ENCODE measurements at regions not wholly inside any gene's neighbourhood (a gene's known extent, or its start where the extent isn't known, plus 50 kb on each side); places are given as distances from the start of the nearest gene placed in this dataset.

DNA sequence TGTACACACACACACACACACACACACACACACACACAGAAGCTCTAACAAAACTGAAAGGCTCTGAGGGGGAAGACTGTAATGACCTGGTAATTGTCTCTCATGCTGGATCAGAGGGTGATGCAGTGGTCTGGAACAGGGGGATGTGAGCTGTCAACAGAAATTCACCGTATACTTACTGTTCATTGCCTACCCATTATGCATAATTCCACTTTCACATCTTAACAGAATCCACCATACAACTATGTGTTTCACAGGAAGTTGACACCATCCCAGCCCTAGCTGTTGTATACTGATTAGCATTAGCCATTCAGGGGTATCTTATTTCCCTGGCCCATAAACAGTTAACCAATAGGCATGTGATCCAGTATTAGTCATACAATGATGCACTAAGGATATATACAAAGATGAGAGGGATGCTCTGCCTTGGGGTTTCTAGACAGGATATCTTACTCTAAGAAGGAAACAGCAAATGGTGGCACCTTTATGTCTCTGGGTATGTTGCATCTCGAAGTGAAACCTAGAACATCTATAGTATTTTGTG, 396.5 kb upstream of the BRINP1 start:
- Histone ChIP-seq H3K4me2 (ENCODE audit: low read length) (no peak overlapping the region), H3F3A (ENCODE audit: insufficient read depth, low read length) (no peaks in the 10 kb centered on the region), H3K79me2 (ENCODE audit: insufficient read depth, low read length) (no peaks in the 10 kb centered on the region), H3K4me3 (ENCODE audit: low read depth, low read length, poor library complexity, severe bottlenecking) (no peak overlapping the region), H3K4me1 (ENCODE audit: insufficient read depth, low read length, severe bottlenecking) (peaks cover 32% of the 10 kb centered on the region), H3K9ac (ENCODE audit: low read length) (no peak overlapping the region), H2AFZ (ENCODE audit: low read length) (no peak overlapping the region), H3K27me3 (ENCODE audit: insufficient read depth, low read length) (no peaks in the 10 kb centered on the region), H3K9me2 (ENCODE audit: low read depth, low read length) (no peaks in the 10 kb centered on the region), H3K36me3 (ENCODE audit: insufficient read depth, low read length) (no peaks in the 10 kb centered on the region), H4K20me1 (ENCODE audit: insufficient read depth, low read length) (no peaks in the 10 kb centered on the region), H3K9me3 (ENCODE audit: low read length) (no peaks in the 10 kb centered on the region), H3K27ac (ENCODE audit: low read depth, low read length, poor library complexity, severe bottlenecking) (no peak overlapping the region)
- TF ChIP-seq EZH2 (IDR thresholded peaks at IDR 0.05; ENCODE audit: borderline replicate concordance, low read length), result no peak
- TF ChIP-seq, protein P1, sequence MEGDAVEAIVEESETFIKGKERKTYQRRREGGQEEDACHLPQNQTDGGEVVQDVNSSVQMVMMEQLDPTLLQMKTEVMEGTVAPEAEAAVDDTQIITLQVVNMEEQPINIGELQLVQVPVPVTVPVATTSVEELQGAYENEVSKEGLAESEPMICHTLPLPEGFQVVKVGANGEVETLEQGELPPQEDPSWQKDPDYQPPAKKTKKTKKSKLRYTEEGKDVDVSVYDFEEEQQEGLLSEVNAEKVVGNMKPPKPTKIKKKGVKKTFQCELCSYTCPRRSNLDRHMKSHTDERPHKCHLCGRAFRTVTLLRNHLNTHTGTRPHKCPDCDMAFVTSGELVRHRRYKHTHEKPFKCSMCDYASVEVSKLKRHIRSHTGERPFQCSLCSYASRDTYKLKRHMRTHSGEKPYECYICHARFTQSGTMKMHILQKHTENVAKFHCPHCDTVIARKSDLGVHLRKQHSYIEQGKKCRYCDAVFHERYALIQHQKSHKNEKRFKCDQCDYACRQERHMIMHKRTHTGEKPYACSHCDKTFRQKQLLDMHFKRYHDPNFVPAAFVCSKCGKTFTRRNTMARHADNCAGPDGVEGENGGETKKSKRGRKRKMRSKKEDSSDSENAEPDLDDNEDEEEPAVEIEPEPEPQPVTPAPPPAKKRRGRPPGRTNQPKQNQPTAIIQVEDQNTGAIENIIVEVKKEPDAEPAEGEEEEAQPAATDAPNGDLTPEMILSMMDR (IDR thresholded peaks at IDR 0.05; ENCODE audit: low read length), result no peak

DNA sequence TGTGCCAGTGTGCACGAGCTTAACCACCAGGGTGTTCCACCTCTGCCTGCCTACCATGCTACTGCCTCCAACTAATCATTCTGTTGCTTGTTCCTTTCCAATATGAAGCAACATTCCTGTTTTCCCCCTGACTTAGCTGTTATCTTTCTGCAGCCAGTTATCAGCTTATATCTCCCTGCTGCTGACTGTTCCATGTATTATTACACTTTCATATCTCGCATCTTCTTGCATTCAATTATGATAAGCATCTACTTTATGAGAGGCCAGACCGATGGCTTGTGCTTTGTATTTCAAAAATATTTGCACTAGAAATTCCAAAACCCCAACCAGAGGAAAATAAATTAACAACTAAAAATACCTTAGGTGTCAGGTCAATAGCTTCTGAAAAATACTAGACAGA, 394.0 kb upstream of the BRINP1 start:
- no peaks in the 10 kb centered on the region for H3K9me2 ChIP-seq (ENCODE audit: low read depth, low read length)
- no peak overlapping the region for H3K4me3 ChIP-seq (ENCODE audit: low read depth, low read length, poor library complexity, severe bottlenecking)
- H2AFZ ChIP-seq (ENCODE audit: low read length), result no peak overlapping the region
- H3K4me1 ChIP-seq (ENCODE audit: insufficient read depth, low read length, severe bottlenecking), result peaks cover 54% of the 10 kb centered on the region
- no peak overlapping the region for H3K4me2 ChIP-seq (ENCODE audit: low read length)
- no peaks in the 10 kb centered on the region for H3K9me3 ChIP-seq (ENCODE audit: low read length)
- H4K20me1 ChIP-seq (ENCODE audit: insufficient read depth, low read length), result no peaks in the 10 kb centered on the region
- H3K79me2 ChIP-seq (ENCODE audit: insufficient read depth, low read length), result no peaks in the 10 kb centered on the region
- TF ChIP-seq, protein P1 (IDR thresholded peaks at IDR 0.05; ENCODE audit: low read length), result no peak
- TF ChIP-seq EZH2 (IDR thresholded peaks at IDR 0.05; ENCODE audit: borderline replicate concordance, low read length), result no peak
- H3K9ac ChIP-seq (ENCODE audit: low read length), result no peak overlapping the region
- no peaks in the 10 kb centered on the region for H3K36me3 ChIP-seq (ENCODE audit: insufficient read depth, low read length)
- no peak overlapping the region for H3K27ac ChIP-seq (ENCODE audit: low read depth, low read length, poor library complexity, severe bottlenecking)
- no peaks in the 10 kb centered on the region for H3K27me3 ChIP-seq (ENCODE audit: insufficient read depth, low read length)
- no peaks in the 10 kb centered on the region for H3F3A ChIP-seq (ENCODE audit: insufficient read depth, low read length)

DNA sequence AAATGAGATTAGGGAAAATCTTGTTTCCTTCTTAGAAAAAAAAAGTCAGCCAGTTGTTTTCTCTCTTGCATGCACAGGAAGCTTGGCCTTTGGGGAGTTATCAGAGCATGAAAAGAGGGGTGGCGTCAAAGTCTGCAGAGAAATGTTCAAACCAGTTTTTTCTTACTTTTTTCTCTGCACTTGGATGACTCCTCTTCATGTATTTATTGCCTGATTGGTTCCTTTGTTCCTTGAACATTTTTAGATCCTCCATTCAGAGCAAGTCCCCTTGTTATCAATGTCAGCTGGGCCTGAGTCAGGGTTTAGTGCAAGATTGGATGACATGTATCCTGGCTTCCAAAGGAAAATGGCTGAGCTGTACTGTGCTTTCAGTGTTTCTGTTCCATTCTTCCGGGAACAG, 392.6 kb upstream of the BRINP1 start:
- H3K4me3 ChIP-seq (ENCODE audit: low read depth, low read length, poor library complexity, severe bottlenecking), result no peak overlapping the region
- H3K27me3 ChIP-seq (ENCODE audit: insufficient read depth, low read length), result no peaks in the 10 kb centered on the region
- no peaks in the 10 kb centered on the region for H3K79me2 ChIP-seq (ENCODE audit: insufficient read depth, low read length)
- H3K9ac ChIP-seq (ENCODE audit: low read length), result no peak overlapping the region
- H3K4me2 ChIP-seq (ENCODE audit: low read length), result peak overlapping the region; percentile 25; the same call in 1 of the 2 replicates
- no peak overlapping the region for H2AFZ ChIP-seq (ENCODE audit: low read length)
- H3K4me1 ChIP-seq (ENCODE audit: insufficient read depth, low read length, severe bottlenecking), result peaks cover 58% of the 10 kb centered on the region
- no peaks in the 10 kb centered on the region for H3K9me2 ChIP-seq (ENCODE audit: low read depth, low read length)
- peak overlapping the region; percentile 78 for H3K27ac ChIP-seq (ENCODE audit: low read depth, low read length, poor library complexity, severe bottlenecking)
- H4K20me1 ChIP-seq (ENCODE audit: insufficient read depth, low read length), result no peaks in the 10 kb centered on the region
- TF ChIP-seq, protein P1 (IDR thresholded peaks at IDR 0.05; ENCODE audit: low read length), result no peak
- no peak for TF ChIP-seq EZH2 (IDR thresholded peaks at IDR 0.05; ENCODE audit: borderline replicate concordance, low read length)
- H3K9me3 ChIP-seq (ENCODE audit: low read length), result no peaks in the 10 kb centered on the region
- no peaks in the 10 kb centered on the region for H3K36me3 ChIP-seq (ENCODE audit: insufficient read depth, low read length)
- no peaks in the 10 kb centered on the region for H3F3A ChIP-seq (ENCODE audit: insufficient read depth, low read length)

Measured in OCI-LY1 (cell line).